HG02763 (cell line): ENCODE measurements at regions not wholly inside any gene's neighbourhood (a gene's known extent, or its start where the extent isn't known, plus 50 kb on each side); places are given as distances from the start of the nearest gene placed in this dataset.

Experiments used
- ATAC-seq: cut with Tn5 transposase; IDR thresholded peaks from one replicate; pipeline ENCODE4 v1.9.1; 2021; ENCODE audit warnings: mild to moderate bottlenecking, moderate library complexity; ENCODE audit not compliant: unreplicated experiment

DNA sequence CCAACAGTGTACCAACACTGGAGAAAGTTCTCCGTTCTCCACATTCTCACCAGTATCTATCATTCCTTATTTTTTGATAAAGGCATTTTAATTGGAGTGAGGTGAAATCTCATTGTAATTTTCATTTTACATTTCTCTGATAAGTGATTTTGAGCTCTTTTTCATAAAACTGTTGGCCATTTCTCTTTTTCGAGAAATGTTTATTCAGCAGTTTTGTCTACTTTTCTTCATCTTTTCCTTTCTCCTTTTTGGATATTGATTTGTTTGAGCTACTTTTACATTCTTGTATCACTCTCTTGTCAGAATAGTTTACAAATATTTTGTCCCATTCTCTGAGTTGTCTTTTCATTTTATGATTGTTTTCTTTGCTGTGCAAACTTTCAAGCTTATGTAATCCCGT is 555.2 kb downstream of the COL12A1 start:
- no peak for ATAC-seq

DNA sequence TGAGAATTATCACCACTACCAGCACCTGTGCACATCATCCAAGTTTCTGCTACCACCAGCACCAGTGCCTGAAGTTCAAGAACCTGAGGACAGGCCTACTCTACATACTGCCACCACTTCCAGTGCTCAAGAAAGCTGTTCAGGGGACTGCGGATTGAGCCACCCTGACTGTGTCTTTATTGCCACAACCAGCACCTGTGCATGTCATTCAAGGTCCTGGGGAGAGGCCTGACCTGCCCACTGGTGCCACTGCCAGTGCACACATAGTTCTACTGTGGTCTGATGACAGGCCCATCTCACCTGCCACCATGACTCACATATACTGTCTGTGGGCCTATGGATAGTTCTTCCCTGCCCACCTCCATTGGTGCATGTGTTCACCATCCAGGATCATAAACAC is 559.4 kb downstream of the COL12A1 start:
- ATAC-seq, result no peak

DNA sequence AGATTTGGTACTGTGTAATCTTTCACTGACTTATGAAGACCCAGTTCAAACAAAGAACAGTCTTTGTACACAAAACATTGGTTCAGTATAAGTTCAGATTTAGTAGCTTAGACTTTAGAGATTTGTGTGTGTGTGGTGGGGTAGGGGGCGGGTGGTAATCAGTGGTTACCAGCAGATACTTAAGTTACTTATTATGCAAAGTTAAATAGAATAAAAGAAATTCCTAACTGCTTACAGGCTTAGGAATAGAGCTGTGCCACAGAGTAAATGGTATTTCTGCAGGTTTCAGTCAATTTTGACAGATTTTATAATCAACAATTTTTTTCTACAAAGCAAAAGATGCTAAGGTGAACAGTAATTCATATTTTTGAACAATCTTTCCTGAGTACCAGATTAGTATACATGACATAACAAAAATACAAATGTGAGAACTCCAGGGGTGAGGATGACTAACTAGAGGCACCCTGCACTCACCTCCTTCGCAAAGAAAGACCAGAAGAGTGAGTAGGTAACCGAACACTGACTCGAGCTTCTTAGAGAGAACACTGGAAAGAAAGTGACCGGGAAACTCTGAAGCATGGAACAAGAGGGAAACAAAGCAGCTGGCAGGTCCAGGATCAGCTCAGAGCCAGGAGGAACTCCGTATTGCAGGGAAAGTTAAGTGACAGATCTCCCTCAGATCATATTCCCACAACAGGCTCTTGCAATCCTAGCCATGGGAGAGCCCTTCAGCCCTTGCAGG is 560.6 kb downstream of the COL12A1 start:
- ATAC-seq, result no peak

DNA sequence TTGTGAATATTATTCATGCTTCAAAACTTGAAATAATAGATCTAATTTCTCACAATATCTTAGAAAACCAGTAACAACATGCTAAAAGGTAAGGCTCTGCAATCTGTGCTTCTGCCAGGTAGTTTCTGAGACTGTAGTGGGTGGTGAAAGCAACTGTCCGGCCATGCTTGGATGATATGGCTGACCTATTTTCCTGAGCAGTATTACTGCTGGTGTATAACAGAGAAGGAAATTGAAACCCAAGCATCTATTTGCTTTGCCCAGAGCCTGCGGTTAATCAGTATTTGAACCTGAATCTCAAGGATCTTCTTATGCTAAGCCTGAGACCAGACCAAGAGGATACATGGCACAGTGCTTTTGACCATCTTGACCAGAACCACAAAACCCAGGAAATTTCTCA is 563.8 kb downstream of the COL12A1 start:
- no peak for ATAC-seq

DNA sequence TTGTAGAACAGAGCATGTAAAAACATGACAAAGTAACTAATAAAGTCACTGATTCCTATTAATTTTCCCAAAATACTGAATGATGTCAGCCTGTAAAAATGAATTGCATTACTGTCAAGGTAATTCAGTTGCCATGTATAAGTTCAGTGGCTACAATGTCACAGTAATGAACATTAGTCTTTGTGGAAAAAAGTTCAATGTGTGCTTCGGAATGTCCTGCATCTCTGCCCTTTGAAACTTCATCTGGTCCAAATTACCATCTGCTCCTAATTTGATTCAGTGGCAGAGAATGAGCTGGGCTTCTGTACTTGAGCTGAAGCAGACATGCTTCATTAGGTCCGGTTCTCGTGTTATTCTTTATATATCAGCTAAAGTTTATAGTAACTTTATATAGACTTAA is 567.4 kb downstream of the COL12A1 start:
- ATAC-seq, result no peak

DNA sequence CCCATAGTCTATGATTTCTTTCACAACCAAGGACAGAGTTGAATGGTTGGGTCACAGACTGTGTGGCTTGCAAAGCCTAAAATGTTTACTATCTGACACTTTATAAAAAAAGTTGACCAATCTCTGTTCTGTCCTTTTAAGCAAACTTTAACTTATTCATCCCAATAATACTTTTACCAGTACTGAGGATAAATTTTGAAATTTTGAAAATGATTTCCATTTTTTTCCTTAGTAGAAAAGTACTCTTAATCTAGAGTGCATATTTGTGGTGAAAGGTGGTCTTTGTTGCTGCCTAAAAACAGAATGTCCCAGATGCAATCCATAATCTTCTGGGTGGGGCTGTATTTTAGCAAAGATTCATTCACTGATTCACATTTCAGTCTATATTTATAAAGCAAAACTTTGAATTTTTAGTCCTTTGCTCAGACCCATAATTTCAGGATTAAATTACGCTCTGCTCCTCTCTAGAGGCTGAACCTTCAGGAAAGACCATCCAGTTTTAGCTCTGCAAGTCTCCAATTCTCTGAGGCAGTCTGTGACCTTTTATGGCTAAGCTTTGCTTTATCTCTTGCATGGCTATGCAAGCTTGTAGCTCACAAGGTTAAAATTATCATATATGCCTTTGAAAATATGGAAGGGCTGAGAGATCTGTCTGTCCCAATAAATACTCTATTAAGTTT is 573.5 kb downstream of the COL12A1 start:
- no peak for ATAC-seq

DNA sequence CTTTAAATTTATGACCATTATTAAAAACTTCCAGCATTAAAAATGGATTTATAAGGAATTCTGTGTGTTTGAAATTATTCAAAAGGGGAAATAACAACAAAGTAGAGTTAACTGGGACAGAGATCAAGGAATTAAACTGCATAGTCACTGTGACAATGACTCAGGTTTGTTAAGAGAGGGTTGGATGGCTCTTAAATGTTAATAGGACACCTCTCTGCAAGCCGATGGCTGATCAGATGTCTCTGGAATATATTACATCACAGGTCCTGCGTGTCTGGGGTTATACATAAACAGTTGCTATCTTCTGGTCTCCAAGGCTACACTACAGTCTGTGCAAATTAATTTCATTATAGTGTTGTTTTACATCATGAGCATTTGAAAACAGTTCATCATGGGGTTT is 574.3 kb downstream of the COL12A1 start:
- ATAC-seq, result no peak

DNA sequence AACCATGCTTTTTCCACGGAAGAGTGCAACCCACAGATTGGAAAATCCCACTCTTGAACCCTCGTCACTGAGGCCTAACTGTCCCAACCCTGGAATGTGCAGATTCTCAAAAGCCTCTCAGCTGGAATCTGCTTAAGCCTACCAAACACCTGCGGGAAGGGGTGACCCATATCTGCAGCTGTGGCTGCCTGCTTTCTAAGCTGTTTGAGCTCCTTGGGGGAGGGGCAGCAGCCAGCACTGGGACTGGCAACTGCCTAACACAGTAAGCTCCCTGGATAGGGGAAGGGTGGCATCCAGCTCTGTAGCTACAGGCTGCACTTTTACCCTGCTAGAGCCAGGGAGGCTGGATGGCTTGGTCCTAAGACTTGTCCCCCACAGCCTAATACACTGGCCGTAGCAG is 579.6 kb downstream of the COL12A1 start:
- ATAC-seq, result no peak

DNA sequence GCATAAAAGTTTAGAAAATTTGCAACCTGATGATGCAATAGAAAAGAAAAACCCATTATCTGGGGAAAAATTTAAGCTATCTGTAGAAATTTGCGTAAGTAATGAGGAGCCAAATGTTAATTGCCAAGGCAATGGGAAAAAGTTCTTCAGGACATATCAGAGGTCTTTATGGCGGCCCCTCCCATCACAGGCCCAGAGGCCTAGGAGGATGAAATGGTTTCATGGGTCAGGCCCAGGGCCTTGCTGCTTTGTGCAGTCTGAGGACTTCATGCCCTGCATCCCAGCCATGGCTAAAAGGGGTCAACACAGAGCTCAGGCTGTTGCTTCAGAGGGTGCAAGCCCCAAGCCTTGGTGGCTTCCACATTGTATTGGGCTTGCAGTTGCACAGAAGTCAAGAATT is 582.8 kb downstream of the COL12A1 start:
- ATAC-seq, result no peak

DNA sequence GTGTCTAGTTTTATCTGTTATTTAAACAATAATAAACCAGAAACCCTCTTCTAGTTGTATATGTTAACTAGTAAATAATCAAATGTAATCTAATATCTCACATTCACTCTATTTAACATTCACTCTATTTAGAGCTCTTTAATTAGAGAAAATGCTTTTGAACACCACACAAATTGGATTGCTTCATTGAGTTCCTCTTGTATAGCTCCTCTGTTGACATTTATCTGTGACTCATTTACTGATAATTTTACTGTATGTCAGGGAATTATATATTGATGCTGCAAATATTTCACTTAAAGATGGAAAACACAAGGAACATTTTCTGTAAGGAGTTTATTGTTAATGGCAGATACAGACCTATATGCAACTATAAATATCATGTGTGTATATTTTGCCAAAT is 594.6 kb downstream of the COL12A1 start:
- ATAC-seq, result no peak

DNA sequence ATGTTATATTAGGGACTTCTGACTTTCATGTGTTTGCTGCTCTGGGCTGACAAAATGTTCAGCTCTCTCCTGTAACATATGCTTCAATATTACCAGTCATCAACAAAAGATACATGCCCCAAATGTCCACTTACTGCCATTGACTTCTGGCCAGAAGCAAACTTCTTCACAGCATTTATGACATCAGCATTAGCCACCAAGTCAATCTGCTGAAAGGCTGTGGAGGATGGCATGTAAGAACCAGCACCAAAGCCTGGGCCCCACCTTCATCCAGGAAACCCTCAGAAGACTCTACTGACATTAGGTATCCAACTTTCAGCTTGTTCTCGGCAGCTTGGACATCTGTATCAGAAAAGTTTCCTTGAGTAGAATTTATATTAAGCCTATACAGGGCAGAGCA is 595.5 kb downstream of the COL12A1 start:
- no peak for ATAC-seq

DNA sequence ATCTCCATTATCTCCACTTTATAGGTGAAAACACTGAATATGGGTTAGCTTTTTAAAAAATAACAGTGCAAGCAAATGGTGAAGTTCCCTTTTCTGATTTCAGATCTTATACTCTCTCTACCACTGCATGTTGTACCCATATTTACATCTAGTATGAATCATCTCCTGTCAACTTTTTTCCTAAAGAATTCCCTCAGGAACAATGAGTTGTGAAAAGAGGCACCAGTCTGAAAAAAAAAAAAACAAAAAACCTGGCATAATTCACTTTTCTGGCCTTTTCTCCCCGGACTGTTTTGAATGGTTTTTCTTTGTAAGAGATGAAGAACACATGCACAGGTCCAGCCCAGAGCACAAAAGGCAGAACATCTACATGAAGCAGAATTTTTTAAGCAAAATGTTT is 596.0 kb downstream of the COL12A1 start:
- no peak for ATAC-seq

DNA sequence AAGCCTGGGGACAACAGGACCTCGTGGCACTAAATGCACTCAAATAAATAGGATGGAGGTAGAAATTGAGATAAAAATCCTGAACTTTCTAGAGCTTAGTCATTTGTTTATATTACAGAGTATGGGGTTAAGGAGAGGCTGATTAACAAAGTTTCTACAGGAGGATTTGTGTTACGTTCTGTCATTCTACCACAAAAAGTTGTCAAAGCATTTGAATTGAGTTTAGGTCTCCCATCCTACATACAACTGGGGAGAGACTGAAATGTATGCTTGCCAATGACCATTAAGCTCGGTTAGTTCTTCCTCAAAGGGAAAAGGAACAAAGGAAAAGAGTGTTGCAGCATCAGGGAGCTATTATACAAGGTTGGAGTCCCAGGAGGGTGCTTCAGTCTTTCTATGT is 597.9 kb downstream of the COL12A1 start:
- ATAC-seq, result no peak

DNA sequence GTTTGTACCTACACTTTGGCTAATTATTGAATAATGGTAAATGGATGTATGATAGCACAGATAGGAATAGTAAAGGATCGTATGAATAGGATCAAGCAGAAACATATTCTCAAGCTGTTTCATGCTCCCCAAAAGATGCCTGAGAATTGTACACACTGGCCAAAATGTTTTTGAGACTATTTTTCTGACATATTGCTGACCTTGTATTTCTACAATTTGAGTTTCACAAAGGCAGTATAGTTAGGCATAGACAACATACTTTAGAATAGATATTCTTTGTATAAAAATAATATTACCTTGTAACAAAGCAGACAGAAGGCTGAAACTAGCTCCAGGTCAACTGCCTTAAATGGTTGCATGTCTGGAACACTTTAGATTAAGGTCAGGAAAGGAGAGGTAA is 598.4 kb downstream of the COL12A1 start:
- ATAC-seq, result no peak

DNA sequence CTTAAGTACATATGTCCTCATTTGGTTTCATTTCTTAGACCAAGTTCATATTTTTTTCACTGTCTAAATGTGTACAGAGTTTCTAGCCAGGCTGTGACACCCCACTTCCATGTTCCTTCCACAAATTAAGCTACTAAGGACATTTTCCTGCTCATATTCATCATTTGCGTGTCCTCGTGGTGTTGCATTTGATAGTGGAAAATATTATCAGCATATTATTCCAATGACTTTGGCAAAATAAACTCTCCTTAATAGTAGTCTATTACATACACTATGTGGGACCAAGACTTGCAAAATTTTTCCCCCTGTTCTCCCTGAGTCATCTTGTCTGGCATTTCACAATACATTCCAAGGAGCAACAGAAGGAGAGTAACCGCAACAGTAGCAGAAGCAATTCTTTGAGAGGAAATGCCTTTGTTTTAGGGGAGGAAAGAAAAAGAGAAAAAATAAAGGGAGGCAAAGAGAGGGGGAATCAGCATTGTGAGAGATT is 599.2 kb downstream of the COL12A1 start:
- ATAC-seq, result no peak

DNA sequence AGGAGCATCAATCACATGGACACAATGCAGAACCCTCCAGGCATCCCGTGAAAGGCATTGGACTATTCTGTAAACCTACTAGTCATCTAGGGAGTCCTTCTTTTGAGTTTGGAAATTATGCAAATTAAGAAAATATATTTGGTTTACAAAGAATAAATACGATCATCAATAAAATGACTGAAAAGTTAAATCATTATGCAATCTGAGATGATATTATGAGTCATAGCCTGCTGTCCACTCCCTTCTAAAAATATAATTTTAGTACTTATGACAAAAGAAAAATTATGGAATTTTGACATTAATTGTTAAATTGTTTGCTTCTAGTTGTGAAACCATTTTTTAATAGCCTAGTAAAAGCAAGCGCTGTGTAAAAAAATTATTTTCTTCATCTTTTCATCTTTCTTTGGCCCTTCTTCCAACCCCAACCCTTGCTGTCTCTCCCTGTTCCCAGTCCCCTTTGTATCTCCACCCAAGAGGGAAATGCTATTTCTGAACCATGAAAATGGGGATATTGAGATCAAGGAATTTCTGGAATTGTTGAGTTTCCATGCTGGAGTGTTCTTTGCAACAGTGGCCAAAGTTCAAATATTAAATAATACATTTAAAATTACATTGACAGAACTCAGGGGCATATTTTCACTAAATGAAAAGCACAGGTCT is 599.8 kb downstream of the COL12A1 start:
- ATAC-seq, result no peak

DNA sequence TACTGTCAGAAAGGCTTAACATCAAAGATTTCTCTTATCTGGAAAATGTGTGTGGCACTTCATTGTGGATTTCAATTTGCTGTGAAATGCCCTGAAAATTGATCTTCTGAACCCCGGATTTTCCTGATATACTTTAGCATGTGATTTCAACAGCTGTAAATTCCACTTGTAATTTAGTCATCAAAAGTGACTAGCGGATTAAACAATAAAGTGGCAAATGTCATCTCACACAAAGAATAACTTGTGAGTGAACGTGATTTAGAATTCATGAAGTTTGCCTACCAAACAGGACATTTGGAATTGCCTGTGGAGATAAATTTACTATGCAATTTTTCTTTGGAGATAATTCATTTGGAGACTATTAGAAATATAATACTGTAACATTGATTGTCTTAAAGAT is 601.6 kb downstream of the COL12A1 start:
- no peak for ATAC-seq

DNA sequence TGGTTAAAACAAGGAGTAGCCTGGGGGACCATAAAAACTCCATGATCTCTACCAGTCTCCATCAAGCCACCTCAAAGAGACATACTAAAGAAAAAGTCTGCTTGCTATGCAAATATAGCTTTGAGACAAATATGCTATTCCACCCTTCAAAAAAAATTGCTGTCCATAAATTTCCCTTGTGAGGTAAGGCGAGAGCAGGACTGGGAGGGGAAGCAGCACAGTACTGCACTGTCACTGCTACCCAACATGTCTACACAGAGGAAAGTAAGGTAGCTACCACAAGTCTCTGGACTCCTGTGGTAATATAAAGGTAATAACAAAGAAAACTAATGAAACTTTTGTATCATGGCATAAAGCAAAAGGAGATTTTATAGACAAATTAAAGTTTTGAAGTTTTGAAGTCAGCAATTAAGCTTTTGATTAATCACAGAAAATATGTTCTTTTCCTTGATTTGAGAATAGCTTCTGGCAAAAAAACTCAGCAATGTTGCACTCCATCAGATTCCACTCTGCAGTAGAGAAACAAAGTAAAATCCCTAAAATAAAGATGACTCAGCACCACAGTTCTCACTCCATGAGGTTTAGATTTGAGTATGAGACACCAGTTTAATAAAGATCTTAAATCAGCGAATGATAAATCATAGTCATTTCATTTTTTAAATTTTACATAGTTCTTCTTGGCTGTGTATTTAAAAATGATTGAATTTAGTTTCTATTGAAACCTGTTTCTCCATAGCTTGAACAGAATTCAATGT is 602.4 kb downstream of the COL12A1 start:
- no peak for ATAC-seq

DNA sequence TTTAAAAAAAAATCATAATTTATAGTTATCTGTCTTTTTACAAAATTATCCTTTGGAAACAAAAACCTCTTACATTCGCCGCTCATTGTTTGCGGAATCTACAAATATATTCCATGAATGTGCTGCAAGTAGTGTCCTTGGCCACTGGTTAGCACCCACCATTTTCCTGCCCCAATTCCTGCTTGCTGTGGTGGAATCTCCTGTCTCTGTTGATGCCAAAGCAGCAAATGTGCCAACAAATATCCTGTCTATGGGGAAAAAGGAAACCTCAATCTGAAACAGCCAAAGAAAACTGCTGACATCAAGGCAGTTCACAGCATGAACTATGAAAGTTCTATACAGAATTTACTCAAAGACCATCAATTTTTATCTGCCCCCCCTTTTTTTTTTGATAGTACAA is 603.6 kb downstream of the COL12A1 start:
- no peak for ATAC-seq

DNA sequence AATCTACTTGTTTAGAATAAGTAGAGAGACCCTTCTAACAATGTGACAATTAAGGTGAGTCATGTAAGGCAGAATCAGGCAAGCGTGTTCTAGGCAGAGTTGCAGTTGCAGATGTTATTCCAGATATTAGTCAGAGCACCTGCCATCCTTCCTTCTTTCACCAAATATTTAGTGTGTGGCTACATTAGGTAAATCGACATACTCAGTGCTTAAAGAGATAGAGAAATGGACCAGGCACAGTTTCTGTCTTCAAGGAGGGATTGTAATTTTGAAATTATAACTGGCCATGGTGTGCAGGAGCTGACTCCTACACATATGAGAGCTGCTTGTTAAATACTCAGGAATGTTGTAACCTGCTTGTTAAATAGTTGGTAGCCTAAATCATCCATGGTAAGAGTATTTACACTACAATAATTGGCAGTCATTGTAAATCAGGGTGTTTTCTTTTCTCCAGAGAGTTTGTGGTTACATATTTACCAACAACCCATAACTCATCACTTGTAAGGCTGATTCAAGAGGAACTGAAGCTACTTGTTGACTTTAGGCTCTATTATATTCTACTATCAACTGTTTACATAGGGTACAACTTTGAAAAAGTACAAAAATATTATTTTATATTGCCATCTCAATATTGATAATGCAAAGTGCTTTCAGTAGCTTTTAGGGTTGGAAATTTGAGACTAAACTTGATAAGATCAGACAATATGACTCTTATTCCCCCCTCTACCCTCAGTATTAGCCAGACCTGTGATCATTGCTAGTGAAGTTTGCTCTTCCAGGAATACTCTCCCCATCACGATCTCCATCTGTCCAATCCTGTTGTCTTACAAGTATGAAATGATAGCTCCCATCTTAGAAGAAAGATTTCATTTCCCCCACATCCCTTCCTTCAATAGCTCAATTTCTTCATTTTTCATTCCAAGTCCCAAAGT is 607.1 kb downstream of the COL12A1 start:
- ATAC-seq, result peak; percentile 93
